ES-I3 (cell line): ENCODE measurements at regions not wholly inside any gene's neighbourhood (a gene's known extent, or its start where the extent isn't known, plus 50 kb on each side); places are given as distances from the start of the nearest gene placed in this dataset.

Experiments
- H3K36me3 ChIP-seq: 2 replicates; pipeline ENCODE4 v1.6.1; 2013; ENCODE audit warnings: mild to moderate bottlenecking, low read length, control low read depth, moderate library complexity; ENCODE audit not compliant: insufficient read depth
- H3K4me1 ChIP-seq: 2 replicates; pipeline ENCODE4 v1.6.1; 2013; ENCODE audit warnings: mild to moderate bottlenecking, control low read depth, low read length; ENCODE audit not compliant: insufficient read depth
- H3K9ac ChIP-seq: 2 replicates; pipeline ENCODE4 v1.6.1; 2013; ENCODE audit warnings: low read depth, mild to moderate bottlenecking, low read length, moderate library complexity
- H3K9me3 ChIP-seq: 2 replicates; pipeline ENCODE4 v1.6.1; 2013; ENCODE audit warnings: mild to moderate bottlenecking, low read length, moderate library complexity; ENCODE audit not compliant: control insufficient read depth, insufficient read depth

GRCh38 chr6:113442040-113442439, 415.1 kb upstream of the MARCKS start:
- Histone ChIP-seq H3K36me3 (no peaks in the 10 kb centered on the region), H3K4me1 (no peaks in the 10 kb centered on the region), H3K9me3 (no peaks in the 10 kb centered on the region), H3K9ac (no peak overlapping the region)

DNA sequence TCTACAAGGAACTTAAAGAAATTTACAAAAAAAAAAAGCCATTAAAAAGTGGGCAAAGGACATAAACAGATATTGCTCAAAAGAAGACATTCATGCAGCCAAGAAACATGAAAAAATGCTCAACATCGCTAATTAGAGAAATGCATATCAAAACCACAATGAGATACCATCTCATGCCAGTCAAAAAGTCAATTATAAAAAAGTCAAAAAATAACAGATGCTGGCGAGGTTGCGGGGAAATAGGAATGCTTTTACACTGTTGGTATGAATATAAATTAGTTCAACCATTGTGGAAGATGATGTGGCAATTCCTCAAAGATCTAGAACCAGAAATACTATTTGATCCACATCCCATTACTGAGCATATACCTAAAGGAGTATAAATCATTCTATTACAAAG, 411.9 kb upstream of the MARCKS start:
- H3K9ac ChIP-seq, result no peak overlapping the region
- H3K9me3 ChIP-seq, result no peaks in the 10 kb centered on the region
- H3K36me3 ChIP-seq, result no peaks in the 10 kb centered on the region
- H3K4me1 ChIP-seq, result peaks cover 2% of the 10 kb centered on the region; the same call in 1 of the 2 replicates

GRCh38 chr6:113447088-113447831, 409.9 kb upstream of the MARCKS start:
- H3K9me3 ChIP-seq, result no peaks in the 10 kb centered on the region
- no peaks in the 10 kb centered on the region for H3K36me3 ChIP-seq
- H3K9ac ChIP-seq, result no peak overlapping the region
- H3K4me1 ChIP-seq, result peaks cover 2% of the 10 kb centered on the region; the same call in 1 of the 2 replicates

GRCh38 chr6:113449051-113449450, 408.1 kb upstream of the MARCKS start:
- Histone ChIP-seq H3K4me1 (peaks cover 2% of the 10 kb centered on the region; the same call in 1 of the 2 replicates), H3K9me3 (no peaks in the 10 kb centered on the region), H3K9ac (no peak overlapping the region), H3K36me3 (no peaks in the 10 kb centered on the region)

GRCh38 chr6:113450061-113450465, 407.1 kb upstream of the MARCKS start:
- Histone ChIP-seq H3K9ac (no peak overlapping the region), H3K36me3 (no peaks in the 10 kb centered on the region), H3K4me1 (peaks cover 2% of the 10 kb centered on the region; the same call in 1 of the 2 replicates), H3K9me3 (no peaks in the 10 kb centered on the region)

- Histone ChIP-seq H3K9me3 (no peaks in the 10 kb centered on the region), H3K36me3 (no peaks in the 10 kb centered on the region), H3K9ac (no peak overlapping the region), H3K4me1 (peaks cover 2% of the 10 kb centered on the region; the same call in 1 of the 2 replicates)
Observed at GRCh38 chr6:113451049-113451448, 406.1 kb upstream of the MARCKS start.

- no peaks in the 10 kb centered on the region for H3K9me3 ChIP-seq
- no peaks in the 10 kb centered on the region for H3K36me3 ChIP-seq
- no peak overlapping the region for H3K9ac ChIP-seq
- H3K4me1 ChIP-seq, result no peaks in the 10 kb centered on the region
Observed at GRCh38 chr6:113457198-113457597, 399.9 kb upstream of the MARCKS start.

DNA sequence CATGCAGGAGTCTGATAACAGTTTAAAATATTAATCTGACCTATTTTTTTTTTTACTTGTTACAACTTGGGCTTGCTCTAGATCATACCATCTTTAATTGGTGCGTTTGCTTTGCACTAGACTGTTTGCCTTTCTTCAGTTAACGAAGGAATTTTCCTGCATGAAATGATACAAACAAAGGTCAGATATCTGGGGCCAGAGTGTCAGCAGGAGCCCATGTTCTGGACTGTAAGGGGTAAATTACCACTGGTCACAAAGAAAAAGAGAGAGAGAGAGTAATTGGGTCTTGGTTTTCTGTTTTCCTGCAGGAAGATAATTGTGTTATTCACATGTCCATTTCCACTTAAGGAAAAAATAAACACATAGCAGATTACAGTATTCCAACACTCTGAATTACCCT, 399.4 kb upstream of the MARCKS start:
- H3K9me3 ChIP-seq, result no peaks in the 10 kb centered on the region
- no peaks in the 10 kb centered on the region for H3K4me1 ChIP-seq
- no peak overlapping the region for H3K9ac ChIP-seq
- no peaks in the 10 kb centered on the region for H3K36me3 ChIP-seq

DNA sequence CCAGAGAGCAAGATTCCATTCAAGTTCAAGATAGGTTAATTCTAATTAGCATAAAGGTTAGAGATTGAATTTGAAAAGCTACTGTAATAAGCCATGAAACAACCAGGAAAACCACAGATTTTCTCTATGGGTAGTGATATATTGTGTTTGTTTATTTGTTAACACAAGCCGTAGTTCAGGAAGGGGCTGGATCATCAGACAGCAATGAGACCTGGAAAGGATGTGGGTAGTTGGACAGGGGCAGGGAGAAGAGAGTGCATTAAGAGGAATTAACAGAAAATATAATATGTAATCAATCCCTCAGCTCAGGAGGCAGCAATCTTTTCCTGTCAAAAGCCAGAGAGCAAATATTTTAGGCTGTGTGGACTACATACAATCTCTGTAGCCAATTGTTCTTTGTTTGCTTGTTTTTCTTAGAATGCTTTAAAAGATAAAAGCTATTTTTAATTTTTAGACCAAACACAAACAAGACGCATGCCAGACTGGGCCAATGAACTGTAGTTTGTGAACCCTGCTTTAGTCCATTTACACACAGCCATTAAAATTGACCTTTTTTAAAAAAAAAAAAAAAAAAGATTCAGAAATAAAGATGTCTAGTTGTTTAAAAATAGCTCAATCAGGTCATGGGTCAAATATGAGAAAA, 398.7 kb upstream of the MARCKS start:
- Histone ChIP-seq H3K36me3 (no peaks in the 10 kb centered on the region), H3K9ac (no peak overlapping the region), H3K4me1 (no peaks in the 10 kb centered on the region), H3K9me3 (no peaks in the 10 kb centered on the region)

DNA sequence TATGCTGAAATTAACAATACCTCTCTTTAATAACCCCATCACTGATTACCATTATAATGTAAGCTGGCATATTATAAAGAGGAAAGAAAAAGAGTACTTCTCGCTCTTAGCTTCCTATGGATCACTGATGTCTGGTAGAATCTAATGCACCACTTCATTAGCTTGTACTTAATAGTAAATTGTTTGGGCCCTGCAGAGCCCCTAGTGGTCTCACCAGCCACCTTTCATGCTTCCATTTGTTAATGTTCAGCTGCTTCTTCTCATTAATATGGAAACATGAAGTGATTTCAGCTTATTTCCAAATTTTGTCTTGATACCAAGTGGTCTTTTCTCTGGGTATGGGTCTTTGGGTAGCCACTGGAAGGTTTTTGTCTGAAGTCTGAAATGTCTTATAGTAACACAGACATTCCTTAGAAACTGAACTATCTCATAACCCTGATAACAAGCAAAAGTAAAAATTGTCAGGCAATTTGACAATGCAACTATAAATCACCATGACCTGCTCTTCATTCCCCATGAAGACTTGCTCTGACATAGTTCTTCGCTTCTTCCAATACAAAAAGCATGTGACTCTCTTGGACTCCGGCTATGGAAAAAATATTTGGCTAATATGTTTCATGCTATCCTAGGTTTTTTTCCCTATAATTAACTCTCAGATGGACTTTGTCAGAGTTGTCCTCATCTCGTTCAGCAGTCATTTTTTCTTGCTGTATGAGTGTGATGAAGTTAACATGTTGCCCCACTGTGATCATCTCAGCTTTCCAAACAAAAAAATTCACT, 395.8 kb upstream of the MARCKS start:
- Histone ChIP-seq H3K36me3 (no peaks in the 10 kb centered on the region), H3K9me3 (no peaks in the 10 kb centered on the region)

DNA sequence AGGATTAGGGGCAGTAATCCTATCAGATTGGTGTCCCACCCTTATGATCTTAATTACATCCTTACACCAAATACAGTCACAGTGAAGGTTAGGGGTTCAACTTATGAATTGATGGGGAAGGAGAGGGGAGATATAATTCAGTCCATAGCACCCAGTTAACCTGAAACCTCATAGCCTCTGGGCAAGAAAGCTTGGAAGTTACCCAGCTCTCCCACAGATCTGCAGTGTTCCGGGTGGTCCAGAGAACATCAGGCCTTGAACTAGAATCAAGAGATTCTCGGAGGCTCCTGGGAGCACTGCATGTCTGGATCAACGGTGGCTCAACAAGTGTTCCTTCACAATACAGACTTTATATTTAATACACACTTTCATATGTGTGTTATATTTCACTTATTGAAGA, 392.6 kb upstream of the MARCKS start:
- Histone ChIP-seq H3K4me1 (no peaks in the 10 kb centered on the region; the same call in 1 of the 2 replicates), H3K36me3 (no peaks in the 10 kb centered on the region), H3K9ac (no peak overlapping the region), H3K9me3 (no peaks in the 10 kb centered on the region)

More for the DNA sequence above, 395.8 kb upstream of the MARCKS start:
- no peaks in the 10 kb centered on the region; the same call in 1 of the 2 replicates for H3K4me1 ChIP-seq
- H3K9ac ChIP-seq, result no peak overlapping the region

- Histone ChIP-seq H3K36me3 (no peaks in the 10 kb centered on the region), H3K9me3 (no peaks in the 10 kb centered on the region), H3K9ac (no peak overlapping the region), H3K4me1 (no peaks in the 10 kb centered on the region; the same call in 1 of the 2 replicates)
Observed at GRCh38 chr6:113464960-113465359, 392.2 kb upstream of the MARCKS start.

DNA sequence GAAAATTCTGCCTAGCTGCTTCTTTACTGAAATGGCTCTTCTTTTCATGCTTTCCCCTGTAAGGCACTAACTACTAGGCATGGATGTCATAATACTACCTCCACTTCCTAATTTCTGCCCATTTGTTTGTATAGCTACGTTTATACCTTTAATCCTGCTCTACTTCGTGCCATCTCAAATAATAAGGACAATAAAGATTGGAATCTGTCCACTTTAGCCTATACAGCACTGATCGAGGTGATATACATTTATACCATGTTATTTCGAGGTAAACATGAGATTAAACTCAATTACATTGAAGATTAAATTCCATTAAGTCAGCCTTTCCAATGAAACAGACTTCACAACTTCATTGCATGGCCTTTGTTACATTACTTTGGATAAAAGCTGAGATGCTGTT, 390.6 kb upstream of the MARCKS start:
- H3K9ac ChIP-seq, result no peak overlapping the region
- no peaks in the 10 kb centered on the region; the same call in 1 of the 2 replicates for H3K4me1 ChIP-seq
- no peaks in the 10 kb centered on the region for H3K9me3 ChIP-seq
- no peaks in the 10 kb centered on the region for H3K36me3 ChIP-seq

GRCh38 chr6:113475392-113475791, 381.8 kb upstream of the MARCKS start:
- Histone ChIP-seq H3K36me3 (no peaks in the 10 kb centered on the region), H3K4me1 (no peaks in the 10 kb centered on the region)

More at GRCh38 chr6:113475392-113475791, 381.8 kb upstream of the MARCKS start:
- no peak overlapping the region for H3K9ac ChIP-seq
- no peaks in the 10 kb centered on the region for H3K9me3 ChIP-seq
